MCF 10A (cell line): ENCODE measurements at regions not wholly inside any gene's neighbourhood (a gene's known extent, or its start where the extent isn't known, plus 50 kb on each side); places are given as distances from the start of the nearest gene placed in this dataset.
"Not testable (repeated sequence)": the region's sequence is repeated elsewhere in the genome, so short reads cannot be mapped to it uniquely, and the experiment has no call there.

Source experiments
- BruUV-seq: library from RNA; stranded (reverse); fragments of 400-500 nt; replicated peaks from 2 replicates; lab custom pipeline; 2021; lab: Mats Ljungman, UMichigan
- CTCF ChIA-PET: fragments of 300-600 bp; sonication (Branson Sonifier 250); formaldehyde crosslinking; extraction: SDS; loops from one replicate; lab custom pipeline; 2021; ENCODE audit warnings: antibody characterized with exemption, inconsistent platforms; lab: Yijun Ruan, JAX
- POLR2A ChIA-PET: fragments of 300-600, 350-650 bp; sonication (Branson Sonifier 250); formaldehyde crosslinking; extraction: SDS; loops from one replicate; lab custom pipeline; 2020; ENCODE audit warnings: antibody characterized with exemption, inconsistent platforms; lab: Yijun Ruan, JAX
- DNase-seq: peaks from one replicate; pipeline ENCODE4 v3.0.0-alpha.2; 2018; ENCODE audit not compliant: unreplicated experiment
- H3K27ac Mint-ChIP-seq: one replicate; pipeline ENCODE4 v1.8.0; 2022; ENCODE audit warnings: mild to moderate bottlenecking, low read depth, mixed read lengths; ENCODE audit not compliant: unreplicated experiment
- H3K27me3 Mint-ChIP-seq: one replicate; pipeline ENCODE4 v1.8.0; 2022; ENCODE audit warnings: mixed read lengths; ENCODE audit not compliant: insufficient read depth, unreplicated experiment
- H3K36me3 Mint-ChIP-seq: one replicate; pipeline ENCODE4 v1.8.0; 2022; ENCODE audit warnings: mild to moderate bottlenecking, moderate library complexity, mixed read lengths; ENCODE audit not compliant: insufficient read depth, unreplicated experiment
- H3K4me1 Mint-ChIP-seq: one replicate; pipeline ENCODE4 v1.8.0; 2022; ENCODE audit warnings: mixed read lengths; ENCODE audit not compliant: insufficient read depth, unreplicated experiment
- H3K4me3 Mint-ChIP-seq: one replicate; pipeline ENCODE4 v1.8.0; 2022; ENCODE audit warnings: mild to moderate bottlenecking, moderate library complexity, mixed read lengths; ENCODE audit not compliant: unreplicated experiment
- H3K9me3 Mint-ChIP-seq: one replicate; pipeline ENCODE4 v1.8.0; 2022; ENCODE audit warnings: mixed read lengths; ENCODE audit not compliant: unreplicated experiment
- intact Hi-C: fragments of 100-400 bp; cut with micrococcal nuclease; formaldehyde crosslinking; loops from 2 replicates; pipeline ENCODE4 v1.14.1; 2022
- TF ChIP-seq, protein P1 (sequence below): fragments of 200-600 bp; IDR thresholded peaks from one replicate; pipeline ENCODE4 v1.8.0; 2022; ENCODE audit warnings: antibody characterized with exemption, mild to moderate bottlenecking; ENCODE audit not compliant: unreplicated experiment

DNA sequence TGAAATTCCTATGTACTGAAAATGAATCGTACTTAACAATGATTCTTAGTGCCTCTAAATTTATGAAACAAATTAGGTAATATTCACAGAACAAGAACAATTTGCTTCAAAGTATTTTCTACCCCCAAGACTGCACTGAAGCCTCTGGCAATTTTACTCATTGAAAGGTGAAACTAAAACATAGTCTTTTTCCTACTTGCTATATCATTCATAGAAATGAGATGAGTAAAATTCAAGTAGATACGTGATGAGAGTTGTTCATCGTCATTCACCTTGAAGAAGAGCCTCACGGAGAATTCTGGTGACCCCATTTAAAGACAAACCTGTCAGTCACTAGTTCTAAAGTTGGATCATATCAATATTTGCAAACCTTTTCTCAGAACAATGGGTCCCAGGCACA, 226.5 kb downstream of the ANKRD36B start:
- H3K4me1 Mint-ChIP-seq, CTCF ChIA-PET, H3K27ac Mint-ChIP-seq, H3K36me3 Mint-ChIP-seq, H3K4me3 Mint-ChIP-seq, POLR2A ChIA-PET, DNase-seq, BruUV-seq, intact Hi-C loops, H3K9me3 Mint-ChIP-seq: not testable (repeated sequence)
- H3K27me3 Mint-ChIP-seq: peaks cover 16% of the 10 kb centered on the region

DNA sequence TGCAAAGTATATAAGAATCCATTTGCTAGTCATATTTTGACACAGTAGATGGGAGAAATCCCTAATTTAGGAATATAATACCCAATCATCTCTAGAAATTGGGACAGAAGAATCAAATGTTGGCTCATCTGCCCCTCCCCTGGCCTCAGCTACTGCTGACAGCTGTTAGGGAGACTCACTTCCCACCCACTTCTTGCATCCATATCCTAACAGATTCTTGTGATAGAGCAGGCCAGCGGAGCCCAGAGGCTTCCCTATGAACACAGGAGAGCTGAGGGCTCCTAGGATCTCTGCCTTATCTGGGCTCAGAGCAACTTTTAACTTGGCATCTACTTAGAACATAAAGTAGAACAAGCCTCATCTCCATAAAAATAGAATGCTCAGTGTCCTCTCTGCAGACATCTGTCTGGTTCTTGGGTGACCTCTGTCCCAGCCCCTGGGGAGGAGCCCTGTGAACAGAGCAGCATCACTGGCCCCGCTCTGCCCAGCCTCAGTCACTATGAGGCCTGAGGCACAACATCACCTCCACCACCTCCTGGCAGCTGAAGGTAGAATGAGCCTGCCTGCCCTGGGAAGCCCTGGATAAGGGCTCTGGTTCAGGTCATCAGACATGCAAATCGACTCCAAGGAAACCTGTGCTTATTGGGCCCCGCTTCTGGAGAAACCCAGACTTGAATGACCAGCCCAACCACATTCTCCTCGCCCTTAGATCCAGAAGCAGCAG, 229.7 kb downstream of the ANKRD36B start:
- TF ChIP-seq, protein P1, sequence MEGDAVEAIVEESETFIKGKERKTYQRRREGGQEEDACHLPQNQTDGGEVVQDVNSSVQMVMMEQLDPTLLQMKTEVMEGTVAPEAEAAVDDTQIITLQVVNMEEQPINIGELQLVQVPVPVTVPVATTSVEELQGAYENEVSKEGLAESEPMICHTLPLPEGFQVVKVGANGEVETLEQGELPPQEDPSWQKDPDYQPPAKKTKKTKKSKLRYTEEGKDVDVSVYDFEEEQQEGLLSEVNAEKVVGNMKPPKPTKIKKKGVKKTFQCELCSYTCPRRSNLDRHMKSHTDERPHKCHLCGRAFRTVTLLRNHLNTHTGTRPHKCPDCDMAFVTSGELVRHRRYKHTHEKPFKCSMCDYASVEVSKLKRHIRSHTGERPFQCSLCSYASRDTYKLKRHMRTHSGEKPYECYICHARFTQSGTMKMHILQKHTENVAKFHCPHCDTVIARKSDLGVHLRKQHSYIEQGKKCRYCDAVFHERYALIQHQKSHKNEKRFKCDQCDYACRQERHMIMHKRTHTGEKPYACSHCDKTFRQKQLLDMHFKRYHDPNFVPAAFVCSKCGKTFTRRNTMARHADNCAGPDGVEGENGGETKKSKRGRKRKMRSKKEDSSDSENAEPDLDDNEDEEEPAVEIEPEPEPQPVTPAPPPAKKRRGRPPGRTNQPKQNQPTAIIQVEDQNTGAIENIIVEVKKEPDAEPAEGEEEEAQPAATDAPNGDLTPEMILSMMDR: no peak
- CTCF ChIA-PET: no interaction called here

DNA sequence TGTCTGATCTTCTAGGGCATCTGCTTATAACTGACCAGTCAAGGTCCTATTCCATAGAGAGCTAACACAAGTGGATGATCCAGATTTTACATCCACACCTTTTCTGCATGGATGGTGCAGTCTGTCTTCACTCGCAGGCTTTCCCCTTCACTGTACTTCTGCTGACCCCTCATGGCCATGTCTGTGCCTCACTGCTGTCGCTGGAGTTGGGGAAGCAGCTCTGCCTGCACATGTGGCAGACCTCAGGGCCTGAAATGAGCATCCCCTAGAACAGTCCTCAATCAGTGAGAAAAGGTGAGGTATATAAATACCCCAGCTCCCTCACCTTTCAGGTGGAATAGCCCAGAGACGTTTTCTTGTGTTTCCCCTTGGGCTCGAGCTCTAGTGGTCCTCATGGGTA, 233.8 kb downstream of the ANKRD36B start:
- H3K9me3 Mint-ChIP-seq: no peaks in the 10 kb centered on the region
- H3K27me3 Mint-ChIP-seq: peaks cover 85% of the 10 kb centered on the region
- TF ChIP-seq, protein P1: no peak
- no peak overlapping the region for H3K4me3 Mint-ChIP-seq
- ChIA-PET POLR2A (no interaction called here), CTCF (no interaction called here)
- peak; percentile 4 for DNase-seq
- BruUV-seq: no TSS peak
- H3K27ac Mint-ChIP-seq: no peak overlapping the region
- intact Hi-C loops: no loop called here
- H3K36me3 Mint-ChIP-seq: no peaks in the 10 kb centered on the region
- H3K4me1 Mint-ChIP-seq: no peaks in the 10 kb centered on the region

More for the DNA sequence above, 229.7 kb downstream of the ANKRD36B start:
- no peak overlapping the region for H3K4me3 Mint-ChIP-seq
- no peaks in the 10 kb centered on the region for H3K4me1 Mint-ChIP-seq
- peaks cover 48% of the 10 kb centered on the region for H3K27me3 Mint-ChIP-seq
- no peak overlapping the region for H3K27ac Mint-ChIP-seq
- no TSS peak for BruUV-seq
- no peaks in the 10 kb centered on the region for H3K36me3 Mint-ChIP-seq
- DNase-seq: no peak
- POLR2A ChIA-PET: no interaction called here
- intact Hi-C loops: no loop called here
- no peaks in the 10 kb centered on the region for H3K9me3 Mint-ChIP-seq

DNA sequence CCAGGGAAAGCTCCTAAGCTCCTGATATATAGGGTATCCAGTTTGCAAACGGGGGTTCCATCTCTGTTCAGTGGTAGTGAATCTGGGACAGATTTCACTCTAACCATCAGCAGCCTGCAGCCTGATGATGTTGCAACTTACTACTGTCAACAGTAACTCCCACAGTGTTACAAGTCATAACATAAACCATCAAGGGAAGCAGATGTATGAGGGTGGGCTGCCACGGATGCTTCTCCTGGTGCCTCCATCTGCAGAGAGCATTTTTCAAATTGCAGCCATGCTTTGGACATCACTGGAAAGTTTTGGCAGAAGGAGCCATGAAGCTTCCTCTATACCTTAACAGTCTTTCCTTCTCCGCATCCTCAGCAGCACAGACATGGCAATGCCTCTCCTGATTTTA, 234.5 kb downstream of the ANKRD36B start:
- no TSS peak for BruUV-seq
- CTCF ChIA-PET: no interaction called here
- no peaks in the 10 kb centered on the region for H3K9me3 Mint-ChIP-seq

More for the DNA sequence above, 234.5 kb downstream of the ANKRD36B start:
- Mint-ChIP-seq H3K27me3 (peaks cover 90% of the 10 kb centered on the region), H3K27ac (no peak overlapping the region), H3K4me3 (no peak overlapping the region), H3K36me3 (no peaks in the 10 kb centered on the region), H3K4me1 (no peaks in the 10 kb centered on the region)
- no peak for DNase-seq
- POLR2A ChIA-PET: no interaction called here
- TF ChIP-seq, protein P1: no peak
- intact Hi-C loops: no loop called here
